GM23338 (cell line): ENCODE measurements at regions not wholly inside any gene's neighbourhood (a gene's known extent, or its start where the extent isn't known, plus 50 kb on each side); places are given as distances from the start of the nearest gene placed in this dataset.

ENCODE experiments used
- CREB1 ChIP-seq: fragments of 250-450 bp; sonication (Bioruptor Pico); IDR thresholded peaks from 2 replicates; pipeline ENCODE4 v1.5.0; 2020; ENCODE audit warnings: low read depth, mild to moderate bottlenecking, moderate library complexity
- EZH2 ChIP-seq: fragments of 200-600 bp; sonication (generic); IDR thresholded peaks from one replicate; pipeline ENCODE4 v1.8.0; 2017; ENCODE audit warnings: antibody characterized with exemption, mild to moderate bottlenecking, low read depth; ENCODE audit not compliant: unreplicated experiment
- EZH2phosphoT487 ChIP-seq: fragments of 200-600 bp; sonication (generic); IDR thresholded peaks from one replicate; pipeline ENCODE4 v1.8.1; 2018; ENCODE audit warnings: antibody characterized with exemption; ENCODE audit not compliant: unreplicated experiment
- JUNB ChIP-seq: IDR thresholded peaks from one replicate; pipeline ENCODE4 v1.6.1; 2016; ENCODE audit warnings: antibody characterized with exemption; ENCODE audit not compliant: unreplicated experiment
- POLR2AphosphoS5 ChIP-seq: IDR thresholded peaks from 2 replicates; pipeline ENCODE4 v1.6.1; 2016; ENCODE audit warnings: antibody characterized with exemption, low read depth
- STAT1 ChIP-seq: IDR thresholded peaks from one replicate; pipeline ENCODE4 v1.6.1; 2016; ENCODE audit warnings: antibody characterized with exemption; ENCODE audit not compliant: unreplicated experiment
- ZNF114 ChIP-seq: fragments of 250-450 bp; sonication (Bioruptor Pico); IDR thresholded peaks from 2 replicates; pipeline ENCODE4 v1.5.0; 2020; ENCODE audit warnings: mild to moderate bottlenecking, moderate library complexity
- TF ChIP-seq, protein P1 (sequence below), 2 experiments: fragments of 200-600 bp in 1 of 2; sonication (generic) in 1 of 2; conservative IDR thresholded peaks; 2 replicates each; pipeline versions ENCODE4 v1.5.1 to v1.6.1; 2016 to 2017; ENCODE audit warnings: antibody characterized with exemption in 2 of 2, low read depth in 2 of 2, mild to moderate bottlenecking in 2 of 2, moderate library complexity in 1 of 2
- TF ChIP-seq, protein P2 (sequence below): IDR thresholded peaks from one replicate; pipeline ENCODE4 v1.6.1; 2018; ENCODE audit warnings: antibody characterized with exemption; ENCODE audit not compliant: unreplicated experiment

DNA sequence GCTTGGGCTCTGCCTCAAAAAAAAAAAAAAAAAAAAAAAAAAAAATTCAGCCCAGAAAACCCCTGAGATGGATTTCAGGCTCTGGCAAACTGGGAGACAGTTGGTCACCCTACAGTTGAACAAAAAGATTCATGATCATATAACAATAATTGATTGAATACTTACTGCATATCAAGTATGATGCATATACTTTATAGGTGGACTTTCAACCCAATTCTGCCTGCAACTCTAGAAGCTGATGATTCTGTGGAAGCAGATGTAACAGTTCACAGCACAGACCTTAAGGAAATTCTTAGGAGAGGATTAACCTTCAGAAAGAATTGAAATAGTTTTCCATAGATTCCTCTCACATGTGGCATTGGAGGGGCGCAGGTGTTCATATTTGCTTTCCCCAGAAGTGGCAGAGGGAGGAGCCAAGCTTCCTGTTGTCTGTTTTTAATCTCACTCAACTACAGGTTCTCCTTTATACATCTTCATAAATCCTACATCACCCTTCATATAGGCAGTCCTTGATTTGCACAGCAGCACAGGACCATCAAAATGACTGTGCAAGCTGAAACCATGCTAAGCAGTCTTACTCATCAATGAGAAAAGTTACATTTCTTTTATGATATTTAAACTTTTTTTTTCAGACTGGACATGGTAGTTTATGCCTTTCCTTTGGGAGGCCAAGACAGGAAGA is 149.4 kb upstream of the KLF3 start:
- TF ChIP-seq, protein P1, sequence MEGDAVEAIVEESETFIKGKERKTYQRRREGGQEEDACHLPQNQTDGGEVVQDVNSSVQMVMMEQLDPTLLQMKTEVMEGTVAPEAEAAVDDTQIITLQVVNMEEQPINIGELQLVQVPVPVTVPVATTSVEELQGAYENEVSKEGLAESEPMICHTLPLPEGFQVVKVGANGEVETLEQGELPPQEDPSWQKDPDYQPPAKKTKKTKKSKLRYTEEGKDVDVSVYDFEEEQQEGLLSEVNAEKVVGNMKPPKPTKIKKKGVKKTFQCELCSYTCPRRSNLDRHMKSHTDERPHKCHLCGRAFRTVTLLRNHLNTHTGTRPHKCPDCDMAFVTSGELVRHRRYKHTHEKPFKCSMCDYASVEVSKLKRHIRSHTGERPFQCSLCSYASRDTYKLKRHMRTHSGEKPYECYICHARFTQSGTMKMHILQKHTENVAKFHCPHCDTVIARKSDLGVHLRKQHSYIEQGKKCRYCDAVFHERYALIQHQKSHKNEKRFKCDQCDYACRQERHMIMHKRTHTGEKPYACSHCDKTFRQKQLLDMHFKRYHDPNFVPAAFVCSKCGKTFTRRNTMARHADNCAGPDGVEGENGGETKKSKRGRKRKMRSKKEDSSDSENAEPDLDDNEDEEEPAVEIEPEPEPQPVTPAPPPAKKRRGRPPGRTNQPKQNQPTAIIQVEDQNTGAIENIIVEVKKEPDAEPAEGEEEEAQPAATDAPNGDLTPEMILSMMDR (conservative IDR thresholded peaks at IDR 0.05; ENCODE audit: low read depth in 2 of 2): no peak
- TF ChIP-seq, protein P2, sequence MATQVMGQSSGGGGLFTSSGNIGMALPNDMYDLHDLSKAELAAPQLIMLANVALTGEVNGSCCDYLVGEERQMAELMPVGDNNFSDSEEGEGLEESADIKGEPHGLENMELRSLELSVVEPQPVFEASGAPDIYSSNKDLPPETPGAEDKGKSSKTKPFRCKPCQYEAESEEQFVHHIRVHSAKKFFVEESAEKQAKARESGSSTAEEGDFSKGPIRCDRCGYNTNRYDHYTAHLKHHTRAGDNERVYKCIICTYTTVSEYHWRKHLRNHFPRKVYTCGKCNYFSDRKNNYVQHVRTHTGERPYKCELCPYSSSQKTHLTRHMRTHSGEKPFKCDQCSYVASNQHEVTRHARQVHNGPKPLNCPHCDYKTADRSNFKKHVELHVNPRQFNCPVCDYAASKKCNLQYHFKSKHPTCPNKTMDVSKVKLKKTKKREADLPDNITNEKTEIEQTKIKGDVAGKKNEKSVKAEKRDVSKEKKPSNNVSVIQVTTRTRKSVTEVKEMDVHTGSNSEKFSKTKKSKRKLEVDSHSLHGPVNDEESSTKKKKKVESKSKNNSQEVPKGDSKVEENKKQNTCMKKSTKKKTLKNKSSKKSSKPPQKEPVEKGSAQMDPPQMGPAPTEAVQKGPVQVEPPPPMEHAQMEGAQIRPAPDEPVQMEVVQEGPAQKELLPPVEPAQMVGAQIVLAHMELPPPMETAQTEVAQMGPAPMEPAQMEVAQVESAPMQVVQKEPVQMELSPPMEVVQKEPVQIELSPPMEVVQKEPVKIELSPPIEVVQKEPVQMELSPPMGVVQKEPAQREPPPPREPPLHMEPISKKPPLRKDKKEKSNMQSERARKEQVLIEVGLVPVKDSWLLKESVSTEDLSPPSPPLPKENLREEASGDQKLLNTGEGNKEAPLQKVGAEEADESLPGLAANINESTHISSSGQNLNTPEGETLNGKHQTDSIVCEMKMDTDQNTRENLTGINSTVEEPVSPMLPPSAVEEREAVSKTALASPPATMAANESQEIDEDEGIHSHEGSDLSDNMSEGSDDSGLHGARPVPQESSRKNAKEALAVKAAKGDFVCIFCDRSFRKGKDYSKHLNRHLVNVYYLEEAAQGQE: no peak
- TF ChIP-seq CREB1: no peak
- no peak for TF ChIP-seq EZH2
- no peak for TF ChIP-seq EZH2phosphoT487
- TF ChIP-seq POLR2AphosphoS5: no peak
- no peak for TF ChIP-seq ZNF114 (CRISPR knock-in tag)
- no peak for TF ChIP-seq STAT1
- TF ChIP-seq JUNB: no peak
